GM18858 (cell line): ENCODE measurements at regions not wholly inside any gene's neighbourhood (a gene's known extent, or its start where the extent isn't known, plus 50 kb on each side); places are given as distances from the start of the nearest gene placed in this dataset.
"Not testable (repeated sequence)": the region's sequence is repeated elsewhere in the genome, so short reads cannot be mapped to it uniquely, and the experiment has no call there.

ENCODE experiments used
- ATAC-seq: cut with Tn5 transposase; IDR thresholded peaks from one replicate; pipeline ENCODE4 v1.9.1; 2021; ENCODE audit not compliant: unreplicated experiment

GRCh38 chr3:165635791-165636683 lies 201.2 kb downstream of the BCHE start:
- no peak for ATAC-seq

- no peak for ATAC-seq
These were observed 212.5 kb downstream of the BCHE start for GRCh38 chr3:165624761-165625160.

GRCh38 chr3:165622356-165622755 lies 214.9 kb downstream of the BCHE start:
- no peak for ATAC-seq

GRCh38 chr3:165619069-165619468 lies 218.2 kb downstream of the BCHE start:
- no peak for ATAC-seq

GRCh38 chr3:165617134-165617533 lies 220.1 kb downstream of the BCHE start:
- no peak for ATAC-seq

- ATAC-seq = no peak
These were observed 222.9 kb downstream of the BCHE start for GRCh38 chr3:165614337-165614736.

- ATAC-seq = no peak
These were observed 224.2 kb downstream of the BCHE start for GRCh38 chr3:165613014-165613413.

- ATAC-seq = no peak
These were observed 230.0 kb downstream of the BCHE start for GRCh38 chr3:165607221-165607620.

GRCh38 chr3:165603196-165603595 lies 234.0 kb downstream of the BCHE start:
- ATAC-seq = no peak

GRCh38 chr3:165572566-165572965 lies 264.7 kb downstream of the BCHE start:
- ATAC-seq = not testable (repeated sequence)

GRCh38 chr3:165568907-165569462 lies 268.2 kb downstream of the BCHE start:
- ATAC-seq = no peak

GRCh38 chr3:165555785-165556184 lies 281.4 kb downstream of the BCHE start:
- ATAC-seq = no peak

- no peak for ATAC-seq
These were observed 283.9 kb downstream of the BCHE start for GRCh38 chr3:165553371-165553770.

- ATAC-seq = no peak
These were observed 287.6 kb downstream of the BCHE start for GRCh38 chr3:165549665-165550064.

GRCh38 chr3:165549037-165549436 lies 288.2 kb downstream of the BCHE start:
- ATAC-seq = no peak

- ATAC-seq = no peak
These were observed 292.2 kb downstream of the BCHE start for GRCh38 chr3:165545059-165545458.

- ATAC-seq = no peak
These were observed 292.8 kb downstream of the BCHE start for GRCh38 chr3:165544432-165544831.

- ATAC-seq = no peak
These were observed 299.1 kb downstream of the BCHE start for GRCh38 chr3:165538166-165538565.

GRCh38 chr3:165532851-165533250 lies 304.4 kb downstream of the BCHE start:
- ATAC-seq = no peak

- no peak for ATAC-seq
These were observed 307.8 kb downstream of the BCHE start for GRCh38 chr3:165529451-165529850.

- ATAC-seq = no peak
These were observed 310.9 kb downstream of the BCHE start for GRCh38 chr3:165526367-165526766.

GRCh38 chr3:165523801-165524200 lies 313.4 kb downstream of the BCHE start:
- no peak for ATAC-seq

GRCh38 chr3:165522386-165522785 lies 314.8 kb downstream of the BCHE start:
- no peak for ATAC-seq
